HEK293 (cell line): ENCODE measurements at regions not wholly inside any gene's neighbourhood (a gene's known extent, or its start where the extent isn't known, plus 50 kb on each side); places are given as distances from the start of the nearest gene placed in this dataset.

ENCODE experiments used
- CTCF ChIA-PET: fragments of 350-600 bp; formaldehyde crosslinking; extraction: SDS; loops from one replicate; lab custom pipeline; 2021; ENCODE audit warnings: antibody characterized with exemption; lab: Yijun Ruan, JAX
- POLR2A ChIA-PET: fragments of 300-600 bp; formaldehyde crosslinking; extraction: SDS; loops from one replicate; lab custom pipeline; 2020; ENCODE audit warnings: antibody characterized with exemption, inconsistent platforms; lab: Yijun Ruan, JAX
- H3K27ac ChIP-seq: fragments of 200-500 bp; sonication (Bioruptor generic); 2 replicates; pipeline ENCODE4 v1.5.1; 2014; ENCODE audit warnings: low read depth, low read length, control low read depth, inconsistent platforms; ENCODE audit errors: extremely low read depth
- H3K36me3 ChIP-seq, 2 experiments: fragments of 200-500 bp in 1 of 2; sonication (Bioruptor generic) in 1 of 2; 1 replicate in 1 of 2; 2 replicates in 1 of 2; pipeline ENCODE4 v1.5.1; 2014 to 2017; ENCODE audit warnings: inconsistent platforms in 2 of 2, low read length in 2 of 2; ENCODE audit not compliant: control insufficient read depth in 2 of 2, insufficient read depth in 1 of 2
- H3K4me1 ChIP-seq: fragments of 200-500 bp; sonication (Bioruptor generic); 2 replicates; pipeline ENCODE4 v1.5.1; 2014; ENCODE audit warnings: mild to moderate bottlenecking, low read length, inconsistent platforms; ENCODE audit not compliant: control insufficient read depth, insufficient read depth
- H3K4me3 ChIP-seq: 2 replicates; pipeline ENCODE4 v1.5.1; 2011; ENCODE audit warnings: low read depth, mild to moderate bottlenecking, control low read depth, low read length, moderate library complexity
- H3K9me3 ChIP-seq: fragments of 200-500 bp; sonication (Bioruptor generic); 2 replicates; pipeline ENCODE4 v1.5.1; 2014; ENCODE audit warnings: low read depth, low read length, inconsistent platforms; ENCODE audit not compliant: control insufficient read depth, insufficient read depth
- FEZF1 ChIP-seq: fragments of 450-650 bp; formaldehyde crosslinking; IDR thresholded peaks from 2 replicates; pipeline ENCODE4 v1.5.1; 2016; ENCODE audit warnings: missing biosample characterization, missing genetic modification characterization
- HOXD13 ChIP-seq: sonication (generic); formaldehyde crosslinking; IDR thresholded peaks from 2 replicates; pipeline ENCODE4 v1.8.0; 2022; ENCODE audit warnings: missing genetic modification reagents, borderline replicate concordance
- KLF1 ChIP-seq: fragments of 450-650 bp; formaldehyde crosslinking; IDR thresholded peaks from 2 replicates; pipeline ENCODE4 v1.5.1; 2016; ENCODE audit warnings: missing biosample characterization, missing genetic modification characterization
- REPIN1 ChIP-seq: fragments of 450-650 bp; formaldehyde crosslinking; IDR thresholded peaks from 2 replicates; pipeline ENCODE4 v1.5.1; 2017; ENCODE audit warnings: missing biosample characterization, missing genetic modification characterization, low read depth
- SCRT2 ChIP-seq: fragments of 450-650 bp; formaldehyde crosslinking; IDR thresholded peaks from 2 replicates; pipeline ENCODE4 v1.5.1; 2016; ENCODE audit warnings: missing biosample characterization, missing genetic modification characterization
- ZBTB48 ChIP-seq: fragments of 450-650 bp; formaldehyde crosslinking; IDR thresholded peaks from 2 replicates; pipeline ENCODE4 v1.5.1; 2016; ENCODE audit warnings: missing biosample characterization, missing genetic modification characterization
- ZNF211 ChIP-seq: fragments of 450-650 bp; formaldehyde crosslinking; IDR thresholded peaks from 2 replicates; pipeline ENCODE4 v1.5.1; 2016; ENCODE audit warnings: low read depth, missing biosample characterization, missing genetic modification characterization
- ZNF366 ChIP-seq: fragments of 450-650 bp; formaldehyde crosslinking; conservative IDR thresholded peaks from 2 replicates; pipeline ENCODE4 v1.5.1; 2016; ENCODE audit warnings: missing biosample characterization, missing genetic modification characterization
- ZNF391 ChIP-seq: fragments of 450-650 bp; formaldehyde crosslinking; IDR thresholded peaks from 2 replicates; pipeline ENCODE4 v1.5.1; 2016; ENCODE audit warnings: low read depth, missing biosample characterization, missing genetic modification characterization, borderline replicate concordance
- ZNF530 ChIP-seq: fragments of 450-650 bp; formaldehyde crosslinking; IDR thresholded peaks from 2 replicates; pipeline ENCODE4 v1.5.1; 2016; ENCODE audit warnings: low read depth, missing biosample characterization, missing genetic modification characterization
- ZNF544 ChIP-seq: fragments of 450-650 bp; formaldehyde crosslinking; IDR thresholded peaks from 2 replicates; pipeline ENCODE4 v1.5.0; 2017; ENCODE audit warnings: missing biosample characterization, missing genetic modification characterization
- ZNF561 ChIP-seq: fragments of 450-650 bp; IDR thresholded peaks from 2 replicates; pipeline ENCODE4 v1.5.1; 2018; ENCODE audit warnings: missing biosample characterization, missing genetic modification characterization, borderline replicate concordance
- ZNF585B ChIP-seq: fragments of 450-650 bp; formaldehyde crosslinking; IDR thresholded peaks from 2 replicates; pipeline ENCODE4 v1.5.1; 2016; ENCODE audit warnings: missing biosample characterization, missing genetic modification characterization
- ZNF768 ChIP-seq: fragments of 450-650 bp; formaldehyde crosslinking; IDR thresholded peaks from 2 replicates; pipeline ENCODE4 v1.5.1; 2018; ENCODE audit warnings: missing biosample characterization, mild to moderate bottlenecking, missing genetic modification characterization
- TF ChIP-seq, protein P1 (sequence below): fragments of 450-650 bp; formaldehyde crosslinking; IDR thresholded peaks from 2 replicates; pipeline ENCODE4 v1.5.1; 2016; ENCODE audit warnings: missing biosample characterization, missing genetic modification characterization
- TF ChIP-seq, protein P2 (sequence below): fragments of 450-650 bp; formaldehyde crosslinking; IDR thresholded peaks from 2 replicates; pipeline ENCODE4 v1.5.1; 2017; ENCODE audit warnings: missing biosample characterization, missing genetic modification characterization
- TF ChIP-seq, protein P3 (sequence below): fragments of 450-650 bp; formaldehyde crosslinking; conservative IDR thresholded peaks from 2 replicates; pipeline ENCODE4 v1.5.1; 2016; ENCODE audit warnings: low read depth, missing biosample characterization, missing genetic modification characterization
- TF ChIP-seq, protein P4 (sequence below): fragments of 450-650 bp; formaldehyde crosslinking; IDR thresholded peaks from 2 replicates; pipeline ENCODE4 v1.5.1; 2016; ENCODE audit warnings: missing biosample characterization, missing genetic modification characterization
- TF ChIP-seq, protein P5 (sequence below): fragments of 450-650 bp; formaldehyde crosslinking; IDR thresholded peaks from 2 replicates; pipeline ENCODE4 v1.5.1; 2016; ENCODE audit warnings: missing biosample characterization, missing genetic modification characterization

DNA sequence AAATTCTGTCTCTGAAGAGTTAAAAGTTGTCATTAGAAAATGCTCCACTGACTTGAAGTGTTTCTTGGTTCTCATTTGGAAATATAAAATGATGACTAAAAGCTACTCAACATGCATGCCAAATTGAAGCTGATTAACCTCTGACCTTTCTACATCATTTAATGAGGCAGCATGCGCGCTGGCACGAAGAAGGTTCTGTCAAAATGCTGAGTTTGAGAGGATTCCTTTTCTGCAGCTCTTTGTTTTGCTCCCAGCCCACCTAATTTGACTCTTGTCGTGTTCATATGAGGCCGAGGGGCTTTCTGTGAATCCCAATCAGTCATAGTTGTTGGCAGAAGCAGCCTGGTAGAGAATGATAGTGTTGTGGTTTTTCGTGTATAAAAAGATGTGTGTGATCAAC, 153.4 kb downstream of the BRMS1L start:
- no peak overlapping the region for H3K4me3 ChIP-seq
- no peak overlapping the region for H3K27ac ChIP-seq
- H3K36me3 ChIP-seq: no peaks in the 10 kb centered on the region
- H3K9me3 ChIP-seq: no peaks in the 10 kb centered on the region
- no peaks in the 10 kb centered on the region for H3K4me1 ChIP-seq
- ChIA-PET POLR2A (no interaction called here), CTCF (interaction anchor here (0.6 to 1.3 kb wide), 3 partner anchors 69 to 518 kb away, joined by 3 to 5 read pairs (median 3); no protein-coding TSS in a partner anchor)
- TF ChIP-seq ZNF561 (tag by site-specific recombination) (no peak), ZNF391 (tag by site-specific recombination) (no peak), ZNF530 (no peak), ZNF211 (no peak), KLF1 (no peak), ZBTB48 (no peak), REPIN1 (tag by site-specific recombination) (no peak), ZNF366 (no peak), SCRT2 (no peak)
- TF ChIP-seq, protein P1, sequence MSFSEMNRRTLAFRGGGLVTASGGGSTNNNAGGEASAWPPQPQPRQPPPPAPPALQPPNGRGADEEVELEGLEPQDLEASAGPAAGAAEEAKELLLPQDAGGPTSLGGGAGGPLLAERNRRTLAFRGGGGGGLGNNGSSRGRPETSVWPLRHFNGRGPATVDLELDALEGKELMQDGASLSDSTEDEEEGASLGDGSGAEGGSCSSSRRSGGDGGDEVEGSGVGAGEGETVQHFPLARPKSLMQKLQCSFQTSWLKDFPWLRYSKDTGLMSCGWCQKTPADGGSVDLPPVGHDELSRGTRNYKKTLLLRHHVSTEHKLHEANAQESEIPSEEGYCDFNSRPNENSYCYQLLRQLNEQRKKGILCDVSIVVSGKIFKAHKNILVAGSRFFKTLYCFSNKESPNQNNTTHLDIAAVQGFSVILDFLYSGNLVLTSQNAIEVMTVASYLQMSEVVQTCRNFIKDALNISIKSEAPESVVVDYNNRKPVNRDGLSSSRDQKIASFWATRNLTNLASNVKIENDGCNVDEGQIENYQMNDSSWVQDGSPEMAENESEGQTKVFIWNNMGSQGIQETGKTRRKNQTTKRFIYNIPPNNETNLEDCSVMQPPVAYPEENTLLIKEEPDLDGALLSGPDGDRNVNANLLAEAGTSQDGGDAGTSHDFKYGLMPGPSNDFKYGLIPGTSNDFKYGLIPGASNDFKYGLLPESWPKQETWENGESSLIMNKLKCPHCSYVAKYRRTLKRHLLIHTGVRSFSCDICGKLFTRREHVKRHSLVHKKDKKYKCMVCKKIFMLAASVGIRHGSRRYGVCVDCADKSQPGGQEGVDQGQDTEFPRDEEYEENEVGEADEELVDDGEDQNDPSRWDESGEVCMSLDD: no peak
- TF ChIP-seq, protein P2, sequence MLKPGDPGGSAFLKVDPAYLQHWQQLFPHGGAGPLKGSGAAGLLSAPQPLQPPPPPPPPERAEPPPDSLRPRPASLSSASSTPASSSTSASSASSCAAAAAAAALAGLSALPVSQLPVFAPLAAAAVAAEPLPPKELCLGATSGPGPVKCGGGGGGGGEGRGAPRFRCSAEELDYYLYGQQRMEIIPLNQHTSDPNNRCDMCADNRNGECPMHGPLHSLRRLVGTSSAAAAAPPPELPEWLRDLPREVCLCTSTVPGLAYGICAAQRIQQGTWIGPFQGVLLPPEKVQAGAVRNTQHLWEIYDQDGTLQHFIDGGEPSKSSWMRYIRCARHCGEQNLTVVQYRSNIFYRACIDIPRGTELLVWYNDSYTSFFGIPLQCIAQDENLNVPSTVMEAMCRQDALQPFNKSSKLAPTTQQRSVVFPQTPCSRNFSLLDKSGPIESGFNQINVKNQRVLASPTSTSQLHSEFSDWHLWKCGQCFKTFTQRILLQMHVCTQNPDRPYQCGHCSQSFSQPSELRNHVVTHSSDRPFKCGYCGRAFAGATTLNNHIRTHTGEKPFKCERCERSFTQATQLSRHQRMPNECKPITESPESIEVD (tag by site-specific recombination): no peak
- TF ChIP-seq, protein P3, sequence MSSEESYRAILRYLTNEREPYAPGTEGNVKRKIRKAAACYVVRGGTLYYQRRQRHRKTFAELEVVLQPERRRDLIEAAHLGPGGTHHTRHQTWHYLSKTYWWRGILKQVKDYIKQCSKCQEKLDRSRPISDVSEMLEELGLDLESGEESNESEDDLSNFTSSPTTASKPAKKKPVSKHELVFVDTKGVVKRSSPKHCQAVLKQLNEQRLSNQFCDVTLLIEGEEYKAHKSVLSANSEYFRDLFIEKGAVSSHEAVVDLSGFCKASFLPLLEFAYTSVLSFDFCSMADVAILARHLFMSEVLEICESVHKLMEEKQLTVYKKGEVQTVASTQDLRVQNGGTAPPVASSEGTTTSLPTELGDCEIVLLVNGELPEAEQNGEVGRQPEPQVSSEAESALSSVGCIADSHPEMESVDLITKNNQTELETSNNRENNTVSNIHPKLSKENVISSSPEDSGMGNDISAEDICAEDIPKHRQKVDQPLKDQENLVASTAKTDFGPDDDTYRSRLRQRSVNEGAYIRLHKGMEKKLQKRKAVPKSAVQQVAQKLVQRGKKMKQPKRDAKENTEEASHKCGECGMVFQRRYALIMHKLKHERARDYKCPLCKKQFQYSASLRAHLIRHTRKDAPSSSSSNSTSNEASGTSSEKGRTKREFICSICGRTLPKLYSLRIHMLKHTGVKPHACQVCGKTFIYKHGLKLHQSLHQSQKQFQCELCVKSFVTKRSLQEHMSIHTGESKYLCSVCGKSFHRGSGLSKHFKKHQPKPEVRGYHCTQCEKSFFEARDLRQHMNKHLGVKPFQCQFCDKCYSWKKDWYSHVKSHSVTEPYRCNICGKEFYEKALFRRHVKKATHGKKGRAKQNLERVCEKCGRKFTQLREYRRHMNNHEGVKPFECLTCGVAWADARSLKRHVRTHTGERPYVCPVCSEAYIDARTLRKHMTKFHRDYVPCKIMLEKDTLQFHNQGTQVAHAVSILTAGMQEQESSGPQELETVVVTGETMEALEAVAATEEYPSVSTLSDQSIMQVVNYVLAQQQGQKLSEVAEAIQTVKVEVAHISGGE (tag by site-specific recombination): no peak
- TF ChIP-seq, protein P4, sequence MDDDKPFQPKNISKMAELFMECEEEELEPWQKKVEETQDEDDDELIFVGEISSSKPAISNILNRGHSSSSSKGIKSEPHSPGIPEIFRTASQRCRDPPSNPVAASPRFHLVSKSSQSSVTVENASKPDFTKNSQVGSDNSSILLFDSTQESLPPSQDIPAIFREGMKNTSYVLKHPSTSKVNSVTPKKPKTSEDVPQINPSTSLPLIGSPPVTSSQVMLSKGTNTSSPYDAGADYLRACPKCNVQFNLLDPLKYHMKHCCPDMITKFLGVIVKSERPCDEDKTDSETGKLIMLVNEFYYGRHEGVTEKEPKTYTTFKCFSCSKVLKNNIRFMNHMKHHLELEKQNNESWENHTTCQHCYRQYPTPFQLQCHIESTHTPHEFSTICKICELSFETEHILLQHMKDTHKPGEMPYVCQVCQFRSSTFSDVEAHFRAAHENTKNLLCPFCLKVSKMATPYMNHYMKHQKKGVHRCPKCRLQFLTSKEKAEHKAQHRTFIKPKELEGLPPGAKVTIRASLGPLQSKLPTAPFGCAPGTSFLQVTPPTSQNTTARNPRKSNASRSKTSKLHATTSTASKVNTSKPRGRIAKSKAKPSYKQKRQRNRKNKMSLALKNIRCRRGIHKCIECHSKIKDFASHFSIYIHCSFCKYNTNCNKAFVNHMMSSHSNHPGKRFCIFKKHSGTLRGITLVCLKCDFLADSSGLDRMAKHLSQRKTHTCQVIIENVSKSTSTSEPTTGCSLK (tag by site-specific recombination): no peak

DNA sequence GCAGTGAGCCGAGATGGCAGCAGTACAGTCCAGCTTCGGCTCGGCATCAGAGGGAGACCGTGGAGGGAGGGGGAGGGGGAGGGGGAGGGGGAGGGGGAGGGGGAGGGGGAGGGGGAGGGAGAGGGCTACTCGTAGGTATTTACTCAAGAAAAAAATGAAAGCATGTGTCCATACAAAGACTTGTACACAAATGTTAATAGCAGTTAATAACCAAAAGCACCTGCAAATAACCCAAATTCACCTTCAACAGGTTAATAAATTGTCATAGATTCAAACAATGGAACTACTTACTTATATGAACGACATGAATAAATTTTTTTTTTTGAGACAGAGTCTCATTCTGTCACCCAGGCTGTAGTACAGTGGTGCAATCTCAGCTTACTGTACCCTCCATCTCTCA, 152.4 kb downstream of the BRMS1L start:
- H3K4me3 ChIP-seq: no peak overlapping the region
- POLR2A ChIA-PET: no interaction called here
- H3K36me3 ChIP-seq: no peaks in the 10 kb centered on the region
- H3K27ac ChIP-seq: no peak overlapping the region
- no peaks in the 10 kb centered on the region for H3K9me3 ChIP-seq
- no peaks in the 10 kb centered on the region for H3K4me1 ChIP-seq
- CTCF ChIA-PET: no interaction called here
- TF ChIP-seq ZNF544 (tag by site-specific recombination): no peak
- no peak for TF ChIP-seq ZNF768 (tag by site-specific recombination)
- TF ChIP-seq, protein P5, sequence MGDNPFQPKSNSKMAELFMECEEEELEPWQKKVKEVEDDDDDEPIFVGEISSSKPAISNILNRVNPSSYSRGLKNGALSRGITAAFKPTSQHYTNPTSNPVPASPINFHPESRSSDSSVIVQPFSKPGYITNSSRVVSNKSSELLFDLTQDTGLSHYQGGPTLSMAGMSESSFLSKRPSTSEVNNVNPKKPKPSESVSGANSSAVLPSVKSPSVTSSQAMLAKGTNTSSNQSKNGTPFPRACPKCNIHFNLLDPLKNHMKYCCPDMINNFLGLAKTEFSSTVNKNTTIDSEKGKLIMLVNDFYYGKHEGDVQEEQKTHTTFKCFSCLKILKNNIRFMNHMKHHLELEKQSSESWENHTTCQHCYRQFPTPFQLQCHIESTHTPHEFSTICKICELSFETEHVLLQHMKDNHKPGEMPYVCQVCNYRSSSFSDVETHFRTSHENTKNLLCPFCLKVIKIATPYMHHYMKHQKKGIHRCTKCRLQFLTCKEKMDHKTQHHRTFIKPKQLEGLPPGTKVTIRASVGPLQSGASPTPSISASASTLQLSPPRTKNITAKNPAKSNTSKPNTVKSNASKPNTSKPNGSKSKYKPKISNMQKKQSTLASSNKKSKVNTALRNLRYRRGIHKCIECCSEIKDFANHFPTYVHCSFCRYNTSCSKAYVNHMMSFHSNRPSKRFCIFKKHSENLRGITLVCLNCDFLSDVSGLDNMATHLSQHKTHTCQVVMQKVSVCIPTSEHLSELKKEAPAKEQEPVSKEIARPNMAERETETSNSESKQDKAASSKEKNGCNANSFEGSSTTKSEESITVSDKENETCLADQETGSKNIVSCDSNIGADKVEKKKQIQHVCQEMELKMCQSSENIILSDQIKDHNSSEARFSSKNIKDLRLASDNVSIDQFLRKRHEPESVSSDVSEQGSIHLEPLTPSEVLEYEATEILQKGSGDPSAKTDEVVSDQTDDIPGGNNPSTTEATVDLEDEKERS (tag by site-specific recombination): no peak
- TF ChIP-seq ZNF585B (tag by site-specific recombination): no peak
- TF ChIP-seq FEZF1 (tag by site-specific recombination): no peak
- TF ChIP-seq KLF1: no peak
- TF ChIP-seq HOXD13 (CRISPR knock-in tag): no peak
